ENCODE measurements at regions not wholly inside any gene's neighbourhood (a gene's known extent, or its start where the extent isn't known, plus 50 kb on each side); places are given as distances from the start of the nearest gene placed in this dataset.
"Not testable (repeated sequence)": the region's sequence is repeated elsewhere in the genome, so short reads cannot be mapped to it uniquely, and the experiment has no call there.

GRCh38 chr5:104626122-104626521 lies 1063.5 kb upstream of the NUDT12 start:
- DNase-seq = no peak

- DNase-seq = no peak
Observed at GRCh38 chr5:104612005-104612404, 1049.4 kb upstream of the NUDT12 start.

GRCh38 chr5:104611135-104611767 lies 1048.7 kb upstream of the NUDT12 start:
- no peak for DNase-seq

- DNase-seq = no peak
Observed at GRCh38 chr5:104606258-104606829, 1043.8 kb upstream of the NUDT12 start.

- DNase-seq = no peak
Observed at GRCh38 chr5:104599726-104600125, 1037.1 kb upstream of the NUDT12 start.

GRCh38 chr5:104598285-104598684 lies 1035.7 kb upstream of the NUDT12 start:
- no peak for DNase-seq

- no peak for DNase-seq
Observed at GRCh38 chr5:104594850-104595249, 1032.3 kb upstream of the NUDT12 start.

GRCh38 chr5:104576677-104577076 lies 1014.1 kb upstream of the NUDT12 start:
- no peak for DNase-seq

GRCh38 chr5:104573949-104574709 lies 1011.5 kb upstream of the NUDT12 start:
- no peak for DNase-seq

GRCh38 chr5:104569621-104570020 lies 1007.0 kb upstream of the NUDT12 start:
- no peak for DNase-seq

- DNase-seq = no peak
Observed at GRCh38 chr5:104564530-104564929, 1001.9 kb upstream of the NUDT12 start.

- no peak for DNase-seq
Observed at GRCh38 chr5:104556957-104557356, 994.4 kb upstream of the NUDT12 start.

- DNase-seq = no peak
Observed at GRCh38 chr5:104551628-104552027, 989.0 kb upstream of the NUDT12 start.

- DNase-seq = not testable (repeated sequence)
Observed at GRCh38 chr5:104546871-104547270, 984.3 kb upstream of the NUDT12 start.

GRCh38 chr5:104541141-104541785 lies 978.7 kb upstream of the NUDT12 start:
- no peak for DNase-seq

GRCh38 chr5:104540448-104540847 lies 977.9 kb upstream of the NUDT12 start:
- no peak for DNase-seq

- DNase-seq = no peak
Observed at GRCh38 chr5:104539618-104540350, 977.2 kb upstream of the NUDT12 start.

GRCh38 chr5:104538734-104539133 lies 976.1 kb upstream of the NUDT12 start:
- no peak for DNase-seq

GRCh38 chr5:104533498-104533897 lies 970.9 kb upstream of the NUDT12 start:
- DNase-seq = no peak

- no peak for DNase-seq
Observed at GRCh38 chr5:104526866-104527265, 964.3 kb upstream of the NUDT12 start.

GRCh38 chr5:104513640-104514072 lies 951.1 kb upstream of the NUDT12 start:
- no peak for DNase-seq

- no peak for DNase-seq
Observed at GRCh38 chr5:104513121-104513602, 950.6 kb upstream of the NUDT12 start.
